Heart left ventricle (tissue), 16 donors: ENCODE measurements at regions not wholly inside any gene's neighbourhood (a gene's known extent, or its start where the extent isn't known, plus 50 kb on each side); places are given as distances from the start of the nearest gene placed in this dataset.

Experiments used
- ATAC-seq, 4 donors: fragments of 200-7000 bp; cut with Tn5 transposase; one replicate each; pipeline ENCODE4 v1.9.1; 2020 to 2022; ENCODE audit warnings: moderate library complexity in 4 of 4, mild to moderate bottlenecking in 3 of 4, moderate number of reproducible peaks in 1 of 4
- DNase-seq, 5 donors: peaks; one replicate each; pipeline ENCODE4 v3.0.0-alpha.2; 2020
- H3K27ac ChIP-seq, 12 donors: fragments of 200-600 bp; sonication (generic) in 4 of 12; one replicate each; pipeline versions ENCODE4 v1.5.0 to v1.8.0; 2016 to 2022; ENCODE audit warnings: mild to moderate bottlenecking in 2 of 12
- H3K27me3 ChIP-seq, 9 donors: fragments of 200-600 bp; sonication (generic) in 2 of 9; one replicate each; pipeline versions ENCODE4 v1.5.1 to v1.8.0; 2016 to 2022; ENCODE audit warnings: mild to moderate bottlenecking in 3 of 9
- H3K36me3 ChIP-seq, 9 donors: fragments of 200-600 bp; sonication (generic) in 2 of 9; one replicate each; pipeline versions ENCODE4 v1.5.0 to v1.8.0; 2018 to 2022; ENCODE audit warnings: mild to moderate bottlenecking in 2 of 9
- H3K4me1 ChIP-seq, 12 donors: fragments of 200-600 bp; sonication (generic) in 4 of 12; one replicate each; pipeline versions ENCODE4 v1.5.0 to v1.8.0; 2016 to 2022; ENCODE audit warnings: mild to moderate bottlenecking in 3 of 12
- H3K4me3 ChIP-seq, 12 donors: fragments of 200-600 bp; sonication (generic) in 4 of 12; one replicate each; pipeline versions ENCODE4 v1.5.0 to v1.8.0; 2017 to 2022; ENCODE audit warnings: mild to moderate bottlenecking in 9 of 12, moderate library complexity in 4 of 12
- H3K9me3 ChIP-seq, 12 donors: fragments of 200-600 bp; sonication (generic) in 4 of 12; one replicate each; pipeline versions ENCODE4 v1.5.0 to v1.8.0; 2016 to 2022; ENCODE audit warnings: mild to moderate bottlenecking in 1 of 12
- POLR2A ChIP-seq, 2 donors: fragments of 450-650 bp; IDR thresholded peaks; one replicate each; pipeline ENCODE4 v1.6.1; 2017; ENCODE audit warnings: antibody characterized with exemption in 2 of 2, mild to moderate bottlenecking in 2 of 2, moderate library complexity in 2 of 2
- WGBS, 4 donors: extraction: QIAGEN DNeasy Blood & Tissue Kit in 2 of 4; methylation state at CpG; one replicate each; pipeline versions ENCODE4 v1.1.5 to v1.1.7; 2013 to 2018; 5-methylcytosine and 5-hydroxymethylcytosine counted together
- intact Hi-C, 10 donors: fragments of 100-400 bp; cut with DNase I; formaldehyde crosslinking; loops; one replicate each; pipeline versions ENCODE4 v1.11.1 to v1.14.2; 2022
- TF ChIP-seq, protein P1 (sequence below), 12 donors: fragments of 200-600 bp; sonication (generic) in 4 of 12; IDR thresholded peaks; one replicate each; pipeline versions ENCODE4 v1.5.0 to v1.8.0; 2018 to 2022; ENCODE audit warnings: antibody characterized with exemption in 12 of 12, mild to moderate bottlenecking in 5 of 12
- donor health status: ischemic (EF 13 %, LVEDD 7.1; RV severe dilation, severe dysfunction).
- donor health status: healthy with polysubstance abuse.
- donor health status: DM: no; HTN: yes; CAD: no.
- donor health status: DM: no; HTN: no; CAD: no.
- donor health status: ischemic (EF 25% LVEDD 6.9; RV normal size, moderate dysfunction).
- donor health status: ischemic (EF 25% LVEDD 5.7; RV mildly dilated, moderate dysfunction).
- donor health status: healthy.
- donor health status: DM: yes; HTN: yes; CAD: no.
- donor health status: ischemic (EF 35%, LVEDD 5.7; RV mildly dilated, moderate dysfunction).
- donor health status: nonischemic (EF 11% LVEDD 7.7; RV severe dilation, severe dysfunction).
- donor health status: DM: yes; HTN: yes; CAD: no.
- donor health status: PGD.
- donor health status: ischemic (EF 29% LVEDD 5.4; RV normal size, mild dysfunction).
- donor health status: nonischemic (EF 23%, LVEDD 6.1; RV moderate dilation, normal function).

DNA sequence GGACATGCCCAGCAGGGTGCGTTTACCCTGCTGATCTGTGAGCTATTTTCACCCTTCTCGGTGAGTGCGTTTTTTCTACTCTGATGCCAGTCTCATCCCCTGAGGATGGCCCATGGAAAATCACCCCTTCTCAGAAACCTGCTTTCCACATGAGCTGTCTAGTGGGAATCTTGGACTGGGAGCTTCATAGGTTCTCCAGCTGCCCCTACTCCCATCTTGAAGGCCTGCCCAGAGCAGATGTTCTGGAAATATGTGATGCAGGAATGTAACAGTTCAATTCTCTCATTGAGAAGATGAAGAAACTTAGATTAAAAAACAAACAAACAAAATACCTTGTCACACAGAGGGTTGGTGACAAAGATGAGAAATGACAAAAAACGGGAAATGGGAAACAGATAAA, 146.9 kb upstream of the RAB11FIP2 start:
- TF ChIP-seq POLR2A (IDR thresholded peaks at IDR 0.05) = no peak
- WGBS, 4 donors = 69 to 78% (median 74%) methylated on average over 4 of the region's 4 CpGs
- ATAC-seq (no peak), DNase-seq (no peak)
- peaks cover 0 to 7% (median 0%) of the 10 kb centered on the region in 12 donors for H3K9me3 ChIP-seq
- H3K36me3 ChIP-seq = no peaks in the 10 kb centered on the region
- intact Hi-C loops = no loop called here
- no peaks in the 10 kb centered on the region for H3K27me3 ChIP-seq
- H3K4me1 ChIP-seq = no peaks in the 10 kb centered on the region
- no peak overlapping the region for H3K27ac ChIP-seq
- H3K4me3 ChIP-seq = no peak overlapping the region

DNA sequence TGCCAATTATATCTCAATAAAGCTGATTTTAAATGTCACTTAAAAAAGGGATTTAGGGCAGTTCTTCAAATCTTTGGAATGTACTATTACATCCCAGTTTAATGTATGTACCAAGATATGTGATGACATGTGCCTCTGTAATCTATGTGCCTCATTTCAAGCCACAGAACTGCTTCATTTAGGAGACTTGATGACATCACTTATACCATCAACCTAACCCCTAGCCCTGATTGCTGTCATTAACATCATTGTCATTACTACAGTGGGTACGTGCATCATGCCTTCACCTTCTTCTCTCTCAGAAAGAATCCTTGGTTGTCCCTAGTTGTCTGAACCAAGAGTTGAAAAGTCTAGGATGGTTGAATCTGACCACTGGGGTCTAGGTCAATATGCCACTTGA, 134.3 kb upstream of the RAB11FIP2 start:
- no peak for DNase-seq
- ATAC-seq = no peak
- Histone ChIP-seq H3K27me3 (no peaks in the 10 kb centered on the region), H3K27ac (no peak overlapping the region), H3K4me1 (no peaks in the 10 kb centered on the region), H3K9me3 (peaks cover 0 to 29% (median 1%) of the 10 kb centered on the region in 12 donors), H3K36me3 (no peaks in the 10 kb centered on the region), H3K4me3 (no peak overlapping the region)
- intact Hi-C loops = no loop called here
- 66 to 79% (median 69%) methylated on average over 1 of the region's 1 CpG for WGBS, 4 donors
- TF ChIP-seq, protein P1, sequence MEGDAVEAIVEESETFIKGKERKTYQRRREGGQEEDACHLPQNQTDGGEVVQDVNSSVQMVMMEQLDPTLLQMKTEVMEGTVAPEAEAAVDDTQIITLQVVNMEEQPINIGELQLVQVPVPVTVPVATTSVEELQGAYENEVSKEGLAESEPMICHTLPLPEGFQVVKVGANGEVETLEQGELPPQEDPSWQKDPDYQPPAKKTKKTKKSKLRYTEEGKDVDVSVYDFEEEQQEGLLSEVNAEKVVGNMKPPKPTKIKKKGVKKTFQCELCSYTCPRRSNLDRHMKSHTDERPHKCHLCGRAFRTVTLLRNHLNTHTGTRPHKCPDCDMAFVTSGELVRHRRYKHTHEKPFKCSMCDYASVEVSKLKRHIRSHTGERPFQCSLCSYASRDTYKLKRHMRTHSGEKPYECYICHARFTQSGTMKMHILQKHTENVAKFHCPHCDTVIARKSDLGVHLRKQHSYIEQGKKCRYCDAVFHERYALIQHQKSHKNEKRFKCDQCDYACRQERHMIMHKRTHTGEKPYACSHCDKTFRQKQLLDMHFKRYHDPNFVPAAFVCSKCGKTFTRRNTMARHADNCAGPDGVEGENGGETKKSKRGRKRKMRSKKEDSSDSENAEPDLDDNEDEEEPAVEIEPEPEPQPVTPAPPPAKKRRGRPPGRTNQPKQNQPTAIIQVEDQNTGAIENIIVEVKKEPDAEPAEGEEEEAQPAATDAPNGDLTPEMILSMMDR (IDR thresholded peaks at IDR 0.05) = no peak
- TF ChIP-seq POLR2A (IDR thresholded peaks at IDR 0.05) = no peak

DNA sequence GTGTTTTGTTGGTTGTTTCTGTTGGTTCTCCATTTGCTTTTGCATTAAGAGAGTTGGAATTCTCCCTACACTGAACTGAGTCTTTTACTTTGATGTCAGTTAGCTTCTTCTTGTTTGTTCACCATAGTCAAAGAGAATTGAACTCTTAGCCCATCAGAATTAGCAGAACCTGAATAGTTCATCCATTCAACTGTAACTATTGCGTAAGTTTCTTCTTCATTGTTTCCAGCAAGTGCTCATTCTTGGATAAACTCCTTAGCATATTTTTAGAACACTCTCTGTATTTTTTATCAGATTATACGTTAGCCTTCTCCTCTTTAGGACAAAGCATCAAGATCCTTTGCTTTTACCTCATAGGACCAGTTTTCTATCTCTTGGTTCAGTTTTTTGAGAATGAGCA, 128.4 kb upstream of the RAB11FIP2 start:
- no peaks in the 10 kb centered on the region for H3K36me3 ChIP-seq
- no peaks in the 10 kb centered on the region for H3K27me3 ChIP-seq
- TF ChIP-seq, protein P1 (IDR thresholded peaks at IDR 0.05) = no peak
- ATAC-seq (no peak), DNase-seq (no peak)
- H3K27ac ChIP-seq = no peak overlapping the region
- H3K4me1 ChIP-seq = no peaks in the 10 kb centered on the region
- WGBS, 4 donors = 67 to 81% (median 71%) methylated on average over 2 of the region's 2 CpGs
- H3K9me3 ChIP-seq = peaks cover 0 to 18% (median 0%) of the 10 kb centered on the region in 12 donors
- no peak overlapping the region for H3K4me3 ChIP-seq
- intact Hi-C loops = no loop called here

DNA sequence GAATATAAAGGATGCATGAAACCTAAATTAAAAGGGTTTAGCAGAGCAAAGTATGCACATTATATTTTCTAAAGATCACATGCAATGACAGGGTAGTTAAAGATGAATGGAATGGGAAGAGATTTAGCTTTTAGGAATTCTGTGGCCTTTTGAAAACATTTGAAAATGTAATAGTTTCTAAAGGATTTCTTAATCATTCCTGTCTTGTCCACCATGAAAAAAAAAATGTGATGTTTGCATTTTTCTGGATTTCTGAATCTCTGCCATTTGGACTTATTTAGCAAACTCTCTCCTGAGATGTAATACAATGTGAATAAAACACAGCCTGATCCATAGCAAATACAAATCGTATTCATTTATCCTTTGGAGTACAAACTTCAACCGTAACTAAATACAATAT, 126.6 kb upstream of the RAB11FIP2 start:
- TF ChIP-seq POLR2A (IDR thresholded peaks at IDR 0.05) = no peak
- TF ChIP-seq, protein P1 (IDR thresholded peaks at IDR 0.05) = no peak
- WGBS, 4 donors = 78 to 90% (median 86%) methylated on average over 2 of the region's 2 CpGs
- no peak for ATAC-seq
- Histone ChIP-seq H3K27ac (no peak overlapping the region), H3K36me3 (no peaks in the 10 kb centered on the region), H3K27me3 (no peaks in the 10 kb centered on the region), H3K4me3 (no peak overlapping the region), H3K9me3 (peaks cover 0 to 18% (median 0%) of the 10 kb centered on the region in 12 donors), H3K4me1 (no peaks in the 10 kb centered on the region)
- intact Hi-C loops = no loop called here
- DNase-seq = no peak

DNA sequence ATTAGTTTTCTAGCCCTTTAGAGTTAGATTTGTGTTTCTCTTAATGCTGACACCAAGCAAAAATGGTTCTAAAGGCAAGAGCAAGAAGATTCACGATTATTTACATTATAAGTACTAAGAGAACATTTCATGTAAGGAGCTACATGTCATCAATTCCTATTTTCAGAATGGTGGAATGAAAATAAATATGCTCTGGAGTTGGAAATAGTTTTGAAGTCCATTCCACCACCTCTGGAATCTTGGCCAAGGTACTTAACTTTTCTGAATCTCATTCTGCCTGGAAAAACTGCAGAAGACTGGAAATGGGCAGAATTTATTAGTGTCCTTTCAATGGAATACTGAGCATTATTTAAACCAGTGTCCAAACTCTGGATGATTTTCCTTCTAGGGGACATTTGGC, 125.1 kb upstream of the RAB11FIP2 start:
- ATAC-seq (no peak), DNase-seq (no peak)
- no peaks in the 10 kb centered on the region for H3K36me3 ChIP-seq
- TF ChIP-seq POLR2A (IDR thresholded peaks at IDR 0.05) = no peak
- TF ChIP-seq, protein P1 (IDR thresholded peaks at IDR 0.05) = no peak
- no peak overlapping the region for H3K27ac ChIP-seq
- intact Hi-C loops = no loop called here
- H3K4me3 ChIP-seq = no peak overlapping the region
- H3K4me1 ChIP-seq = no peaks in the 10 kb centered on the region
- no peaks in the 10 kb centered on the region for H3K27me3 ChIP-seq
- WGBS, 4 donors = 60 to 75% (median 73%) methylated on average over 1 of the region's 1 CpG
- H3K9me3 ChIP-seq = peaks cover 0 to 11% (median 0%) of the 10 kb centered on the region in 12 donors
